Activated T-cell treated with anti-CD3 and anti-CD28 coated beads, Interleukin-2, amount 50 U/mL, for 48 hours (primary cell): ENCODE measurements at regions not wholly inside any gene's neighbourhood (a gene's known extent, or its start where the extent isn't known, plus 50 kb on each side); places are given as distances from the start of the nearest gene placed in this dataset.

Experiments
- DNase-seq, 2 experiments: peaks; one replicate each; pipeline ENCODE4 v3.0.0-alpha.2; 2020

- DNase-seq, result no peak
These were observed 110.2 kb upstream of the ARHGEF26 start for GRCh38 chr3:154011036-154011435.

- DNase-seq, result no peak
These were observed 107.5 kb upstream of the ARHGEF26 start for GRCh38 chr3:154013736-154014135.

- DNase-seq, result no peak
These were observed 105.9 kb upstream of the ARHGEF26 start for GRCh38 chr3:154015307-154015706.

- peak; percentile 35 to 37 for DNase-seq
These were observed 103.0 kb upstream of the ARHGEF26 start for GRCh38 chr3:154018100-154018696.

GRCh38 chr3:154022606-154023005, 98.6 kb upstream of the ARHGEF26 start:
- DNase-seq, result no peak

DNA sequence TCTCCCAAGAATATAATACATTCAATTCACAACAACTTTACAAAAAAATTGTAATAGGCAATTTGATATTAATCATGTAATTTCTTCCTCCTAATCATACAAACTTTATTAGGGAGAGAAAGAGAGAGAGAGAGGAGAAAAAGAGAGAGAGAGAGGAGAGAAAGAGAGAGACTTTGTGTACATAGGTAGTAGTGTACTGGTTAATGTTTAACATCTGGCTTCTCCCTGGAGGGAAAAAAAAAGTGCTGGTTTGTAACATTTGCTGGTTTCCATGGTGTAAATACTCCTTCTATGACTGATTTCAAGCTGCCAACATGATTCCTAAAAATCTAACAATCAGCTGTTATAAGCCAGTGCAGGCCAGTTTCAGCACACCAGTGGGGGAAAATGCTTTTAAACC, 98.0 kb upstream of the ARHGEF26 start:
- no peak for DNase-seq

DNA sequence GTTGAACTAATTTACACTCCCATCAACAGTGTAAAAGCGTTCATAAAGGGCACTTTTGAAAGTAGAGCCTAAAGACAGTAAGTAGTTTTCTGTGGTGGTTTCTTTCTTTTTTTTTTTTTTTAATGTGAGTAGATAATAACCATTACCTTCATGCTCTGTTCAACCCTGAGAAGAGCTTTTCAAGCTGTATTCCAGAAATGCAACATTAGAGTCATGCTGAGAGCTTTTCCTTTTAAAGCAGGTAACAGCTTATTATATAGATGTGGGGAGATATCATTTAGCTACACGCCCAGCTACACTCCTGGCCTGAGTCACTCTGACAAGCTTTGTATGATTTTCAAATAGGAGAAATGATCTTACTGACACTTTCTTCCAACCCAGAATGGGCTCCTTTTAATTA, 96.2 kb upstream of the ARHGEF26 start:
- no peak for DNase-seq

DNA sequence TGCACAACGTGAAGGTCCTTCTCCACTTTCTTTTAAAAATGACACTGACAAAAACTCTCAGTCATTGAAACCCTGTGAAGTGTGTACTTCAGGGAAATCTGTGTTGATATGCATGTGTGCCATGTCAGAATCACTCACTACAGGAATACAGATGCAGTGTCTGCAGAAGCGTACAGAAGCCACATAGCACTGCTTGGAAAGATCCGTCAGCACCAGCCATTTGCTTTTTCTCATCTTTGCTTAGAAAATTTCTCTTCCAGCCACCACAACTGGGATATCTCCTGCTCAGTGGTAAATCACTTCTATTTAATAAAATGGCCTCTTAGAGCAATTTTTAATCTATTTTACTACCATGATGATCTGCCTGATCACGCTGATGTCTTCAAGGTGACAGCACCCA, 91.3 kb upstream of the ARHGEF26 start:
- no peak for DNase-seq

DNA sequence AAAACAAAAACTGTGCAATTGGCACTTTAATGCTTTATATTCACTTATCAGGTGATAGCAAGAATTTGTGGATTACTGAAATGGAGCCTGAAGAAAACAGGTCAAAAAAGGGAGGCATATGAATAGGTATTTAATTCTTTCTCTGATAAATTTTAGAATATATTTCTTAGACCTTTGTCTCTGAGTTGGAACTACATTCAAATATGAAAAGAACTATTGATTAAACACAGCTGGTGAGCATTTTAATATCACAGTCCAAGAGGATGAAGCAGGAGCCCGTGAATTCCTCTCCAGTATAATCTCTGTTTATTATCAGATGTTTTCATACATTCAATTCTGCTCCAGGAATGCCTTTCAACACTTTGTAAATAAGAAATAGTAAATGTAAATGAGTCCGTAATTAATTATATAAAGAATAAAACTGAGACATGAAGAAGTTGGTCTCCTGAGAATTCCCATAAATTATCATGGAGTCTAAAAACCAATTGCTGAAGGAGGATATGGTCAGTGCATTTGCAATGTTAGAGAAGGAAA, 86.3 kb upstream of the ARHGEF26 start:
- no peak for DNase-seq

- no peak for DNase-seq
These were observed 80.9 kb upstream of the ARHGEF26 start for GRCh38 chr3:154040283-154040682.

- DNase-seq, result no peak
These were observed 76.5 kb upstream of the ARHGEF26 start for GRCh38 chr3:154044671-154045070.

GRCh38 chr3:154050216-154050615, 71.0 kb upstream of the ARHGEF26 start:
- no peak for DNase-seq

- no peak for DNase-seq
These were observed 70.4 kb upstream of the ARHGEF26 start for GRCh38 chr3:154050766-154051165.

- no peak for DNase-seq
These were observed 61.4 kb upstream of the ARHGEF26 start for GRCh38 chr3:154059833-154060232.

- DNase-seq, result no peak
These were observed 60.8 kb upstream of the ARHGEF26 start for GRCh38 chr3:154060238-154061000.

GRCh38 chr3:154061001-154061370, 60.2 kb upstream of the ARHGEF26 start:
- DNase-seq, result no peak

DNA sequence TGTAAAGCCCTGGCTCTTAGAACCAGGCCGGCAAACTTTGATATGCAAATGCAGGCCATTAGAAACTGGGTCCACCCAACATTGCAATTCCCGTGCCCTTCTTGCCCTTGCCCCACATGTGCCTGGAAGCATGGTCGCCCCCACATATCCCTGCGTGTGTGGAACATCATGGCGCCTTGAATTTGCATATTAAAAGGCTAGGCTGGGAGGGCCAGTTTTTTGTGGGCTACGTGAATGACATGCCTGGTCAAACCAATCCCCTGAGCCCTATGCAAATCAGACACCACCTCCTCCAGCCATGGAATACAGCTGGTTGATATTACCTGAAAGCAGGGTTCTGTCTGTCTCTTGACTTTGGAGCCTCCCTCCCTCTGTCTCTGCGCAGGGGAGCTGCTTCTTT, 58.7 kb upstream of the ARHGEF26 start:
- DNase-seq, result no peak

- no peak for DNase-seq
These were observed 50.0 kb upstream of the ARHGEF26 start for GRCh38 chr3:154071146-154071545.
